NCI-H146 treated with DMSO at 0.1 percent for 48 hours (cell line): ENCODE measurements at regions not wholly inside any gene's neighbourhood (a gene's known extent, or its start where the extent isn't known, plus 50 kb on each side); places are given as distances from the start of the nearest gene placed in this dataset.
"Not testable (repeated sequence)": the region's sequence is repeated elsewhere in the genome, so short reads cannot be mapped to it uniquely, and the experiment has no call there.

Source experiments
- DNase-seq: peaks from one replicate; lab custom pipeline; 2025; ENCODE audit not compliant: unreplicated experiment; lab: John Stamatoyannopoulos, UW

GRCh38 chr10:109287858-109288257 is 635.5 kb downstream of the XPNPEP1 start:
- no peak for DNase-seq

- no peak for DNase-seq
These were observed 640.8 kb downstream of the XPNPEP1 start for GRCh38 chr10:109282510-109282909.

- DNase-seq: no peak
These were observed 642.0 kb downstream of the XPNPEP1 start for GRCh38 chr10:109281347-109281746.

- DNase-seq: no peak
These were observed 642.5 kb downstream of the XPNPEP1 start for GRCh38 chr10:109280837-109281236.

GRCh38 chr10:109277456-109277855 is 645.9 kb downstream of the XPNPEP1 start:
- no peak for DNase-seq

- no peak for DNase-seq
These were observed 647.4 kb downstream of the XPNPEP1 start for GRCh38 chr10:109275960-109276359.

GRCh38 chr10:109274681-109275080 is 648.6 kb downstream of the XPNPEP1 start:
- DNase-seq: no peak

GRCh38 chr10:109270173-109270572 is 653.1 kb downstream of the XPNPEP1 start:
- DNase-seq: no peak

GRCh38 chr10:109264004-109264403 is 659.3 kb downstream of the XPNPEP1 start:
- no peak for DNase-seq

GRCh38 chr10:109261231-109261630 is 662.1 kb downstream of the XPNPEP1 start:
- DNase-seq: no peak

- DNase-seq: no peak
These were observed 664.0 kb downstream of the XPNPEP1 start for GRCh38 chr10:109259293-109259692.

- DNase-seq: no peak
These were observed 670.0 kb downstream of the XPNPEP1 start for GRCh38 chr10:109253306-109253705.

GRCh38 chr10:109250152-109250551 is 673.2 kb downstream of the XPNPEP1 start:
- no peak for DNase-seq

GRCh38 chr10:109247814-109248213 is 675.5 kb downstream of the XPNPEP1 start:
- no peak for DNase-seq

GRCh38 chr10:109245821-109246220 is 677.5 kb downstream of the XPNPEP1 start:
- no peak for DNase-seq

- DNase-seq: no peak
These were observed 683.9 kb downstream of the XPNPEP1 start for GRCh38 chr10:109239371-109239770.

- DNase-seq: no peak
These were observed 685.6 kb downstream of the XPNPEP1 start for GRCh38 chr10:109237682-109238081.

- DNase-seq: no peak
These were observed 686.3 kb downstream of the XPNPEP1 start for GRCh38 chr10:109237050-109237449.

- DNase-seq: not testable (repeated sequence)
These were observed 699.8 kb downstream of the XPNPEP1 start for GRCh38 chr10:109223533-109223932.

- DNase-seq: no peak
These were observed 703.2 kb downstream of the XPNPEP1 start for GRCh38 chr10:109219935-109220605.

GRCh38 chr10:109218207-109218606 is 705.1 kb downstream of the XPNPEP1 start:
- DNase-seq: no peak

GRCh38 chr10:109215291-109216075 is 707.8 kb downstream of the XPNPEP1 start:
- DNase-seq: no peak
